GM12891 (cell line): ENCODE measurements at regions not wholly inside any gene's neighbourhood (a gene's known extent, or its start where the extent isn't known, plus 50 kb on each side); places are given as distances from the start of the nearest gene placed in this dataset.

Experiments
- PAX5 ChIP-seq: IDR thresholded peaks from 2 replicates; pipeline ENCODE4 v1.6.1; 2011; ENCODE audit warnings: low read length, moderate library complexity, mild to moderate bottlenecking; ENCODE audit not compliant: insufficient read depth, severe bottlenecking
- POLR2A ChIP-seq: IDR thresholded peaks from 2 replicates; pipeline ENCODE4 v1.6.1; 2011; ENCODE audit warnings: low read depth, low read length, control low read depth
- POLR2AphosphoS5 ChIP-seq: IDR thresholded peaks from 2 replicates; pipeline ENCODE4 v1.6.1; 2011; ENCODE audit warnings: low read depth, low read length, control low read depth
- SPI1 ChIP-seq: IDR thresholded peaks from 2 replicates; pipeline ENCODE4 v1.6.1; 2011; ENCODE audit warnings: low read depth, low read length, control low read depth

GRCh38 chr14:95763875-95764274 lies 50.0 kb upstream of the TCL1A start:
- TF ChIP-seq PAX5, result no peak
- no peak for TF ChIP-seq POLR2A
- no peak for TF ChIP-seq POLR2AphosphoS5
- TF ChIP-seq SPI1, result no peak
